Fibroblast of lung (primary cell): ENCODE measurements at regions not wholly inside any gene's neighbourhood (a gene's known extent, or its start where the extent isn't known, plus 50 kb on each side); places are given as distances from the start of the nearest gene placed in this dataset.

Source experiments
- DNase-seq, 2 donors: peaks; one replicate each; pipeline versions ENCODE4 v3.0.0 to v3.0.0-alpha.2; 2010; ENCODE audit warnings: low read depth in 2 of 2
- H2AFZ ChIP-seq: 2 replicates; pipeline ENCODE4 v1.5.1; 2012; ENCODE audit warnings: low read length, control low read depth, inconsistent platforms
- H3K27ac ChIP-seq: 2 replicates; pipeline ENCODE4 v1.5.1; 2011; ENCODE audit warnings: low read length, control low read depth; ENCODE audit not compliant: insufficient read depth
- H3K27me3 ChIP-seq: 2 replicates; pipeline ENCODE4 v1.5.1; 2011; ENCODE audit warnings: mild to moderate bottlenecking, low read length; ENCODE audit not compliant: control insufficient read depth, insufficient read depth
- H3K36me3 ChIP-seq: 2 replicates; pipeline ENCODE4 v1.5.1; 2011; ENCODE audit warnings: low read length; ENCODE audit not compliant: control insufficient read depth, insufficient read depth
- H3K4me1 ChIP-seq: 2 replicates; pipeline ENCODE4 v1.5.1; 2011; ENCODE audit warnings: low read length; ENCODE audit not compliant: control insufficient read depth, insufficient read depth; ENCODE audit errors: extremely low read depth
- H3K4me2 ChIP-seq: 2 replicates; pipeline ENCODE4 v1.5.1; 2011; ENCODE audit warnings: low read length, control low read depth; ENCODE audit not compliant: insufficient read depth; ENCODE audit errors: extremely low read depth
- H3K4me3 ChIP-seq, 4 experiments: fragments of 200-600 bp in 1 of 4; sonication (generic) in 1 of 4; replicated peaks in 1 of 4; 2 replicates each; pipeline ENCODE4 v1.5.1; 2011 to 2016; ENCODE audit warnings: low read length in 4 of 4, low read depth in 3 of 4, mild to moderate bottlenecking in 3 of 4, control low read depth in 2 of 4, inconsistent platforms in 1 of 4, mixed read lengths in 1 of 4; ENCODE audit not compliant: insufficient read depth in 1 of 4; ENCODE audit errors: control extremely low read depth in 1 of 4
- H3K79me2 ChIP-seq: 2 replicates; pipeline ENCODE4 v1.5.1; 2012; ENCODE audit warnings: mild to moderate bottlenecking, low read length, inconsistent platforms; ENCODE audit not compliant: control insufficient read depth, insufficient read depth
- H3K9ac ChIP-seq: 2 replicates; pipeline ENCODE4 v1.5.1; 2011; ENCODE audit warnings: mild to moderate bottlenecking, low read length, control low read depth; ENCODE audit not compliant: insufficient read depth
- H3K9me3 ChIP-seq: 2 replicates; pipeline ENCODE4 v1.5.1; 2012; ENCODE audit warnings: low read depth, low read length; ENCODE audit not compliant: control insufficient read depth, insufficient read depth
- H4K20me1 ChIP-seq: 2 replicates; pipeline ENCODE4 v1.5.1; 2011; ENCODE audit warnings: low read length; ENCODE audit not compliant: control insufficient read depth, insufficient read depth; ENCODE audit errors: extremely low read depth
- CTCF ChIP-seq, 2 donors: IDR thresholded peaks in 1 of 2; conservative IDR thresholded peaks in 1 of 2; 1 replicate in 1 of 2; 2 replicates in 1 of 2; pipeline ENCODE4 v1.5.1; 2011 to 2012; ENCODE audit warnings: low read length in 2 of 2, control low read depth in 1 of 2, inconsistent platforms in 1 of 2, low read depth in 1 of 2, mild to moderate bottlenecking in 1 of 2
- EZH2 ChIP-seq: IDR thresholded peaks from 2 replicates; pipeline ENCODE4 v1.5.1; 2012; ENCODE audit warnings: low read length, control low read depth, mild to moderate bottlenecking; ENCODE audit errors: missing control alignments

GRCh38 chr21:24204641-24205040 lies 1402.6 kb downstream of the MRPL39 start:
- H3K79me2 ChIP-seq = no peaks in the 10 kb centered on the region
- no peaks in the 10 kb centered on the region for H3K9me3 ChIP-seq
- no peak overlapping the region for H3K4me3 ChIP-seq
- H3K9ac ChIP-seq = no peak overlapping the region
- H3K36me3 ChIP-seq = no peaks in the 10 kb centered on the region
- no peak overlapping the region for H3K4me2 ChIP-seq
- H3K27ac ChIP-seq = no peak overlapping the region
- no peak overlapping the region for H2AFZ ChIP-seq
- no peak for TF ChIP-seq EZH2
- no peak for TF ChIP-seq CTCF (conservative IDR thresholded peaks at IDR 0.05 in 1 of 2, IDR thresholded peaks at IDR 0.05 in 1 of 2; ENCODE audit: low read depth in 1 of 2, low read length in 2 of 2)
- no peaks in the 10 kb centered on the region for H3K4me1 ChIP-seq
- no peaks in the 10 kb centered on the region for H4K20me1 ChIP-seq
- no peak for DNase-seq
- no peaks in the 10 kb centered on the region for H3K27me3 ChIP-seq

GRCh38 chr21:24200052-24200451 lies 1407.2 kb downstream of the MRPL39 start:
- H2AFZ ChIP-seq = no peak overlapping the region
- no peaks in the 10 kb centered on the region for H3K27me3 ChIP-seq
- H3K36me3 ChIP-seq = no peaks in the 10 kb centered on the region
- H3K4me3 ChIP-seq = no peak overlapping the region
- no peak overlapping the region for H3K9ac ChIP-seq
- no peaks in the 10 kb centered on the region for H4K20me1 ChIP-seq
- no peaks in the 10 kb centered on the region for H3K9me3 ChIP-seq
- no peak for DNase-seq
- H3K27ac ChIP-seq = no peak overlapping the region
- H3K4me2 ChIP-seq = no peak overlapping the region
- H3K4me1 ChIP-seq = no peaks in the 10 kb centered on the region
- H3K79me2 ChIP-seq = no peaks in the 10 kb centered on the region
- TF ChIP-seq CTCF (conservative IDR thresholded peaks at IDR 0.05 in 1 of 2, IDR thresholded peaks at IDR 0.05 in 1 of 2; ENCODE audit: low read depth in 1 of 2, low read length in 2 of 2) (no peak), EZH2 (no peak)

DNA sequence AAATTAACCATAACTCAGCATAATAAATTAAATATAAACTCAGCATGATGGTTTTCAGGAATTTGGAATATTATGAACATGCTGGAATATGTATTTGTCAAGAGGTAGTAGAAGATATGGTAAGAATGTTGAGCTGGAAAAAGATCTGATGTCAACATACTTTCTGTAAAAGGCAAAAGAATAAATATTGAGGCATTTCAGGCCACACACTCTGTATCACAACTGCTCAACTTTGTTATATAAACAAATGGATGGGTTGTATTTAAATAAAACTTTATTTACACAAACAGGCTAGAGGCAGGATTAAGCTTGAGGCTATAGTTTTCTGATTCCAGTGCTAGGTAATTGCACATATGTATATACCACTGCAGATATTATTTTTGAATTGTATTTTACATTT lies 1409.4 kb downstream of the MRPL39 start:
- H3K79me2 ChIP-seq = no peaks in the 10 kb centered on the region
- H3K36me3 ChIP-seq = no peaks in the 10 kb centered on the region
- no peak overlapping the region for H3K4me3 ChIP-seq
- no peak overlapping the region for H3K9ac ChIP-seq
- H4K20me1 ChIP-seq = no peaks in the 10 kb centered on the region
- H3K4me1 ChIP-seq = no peaks in the 10 kb centered on the region
- H3K27ac ChIP-seq = no peak overlapping the region
- no peaks in the 10 kb centered on the region for H3K9me3 ChIP-seq
- TF ChIP-seq CTCF (conservative IDR thresholded peaks at IDR 0.05 in 1 of 2, IDR thresholded peaks at IDR 0.05 in 1 of 2; ENCODE audit: low read depth in 1 of 2, low read length in 2 of 2) (no peak), EZH2 (no peak)
- H3K4me2 ChIP-seq = no peak overlapping the region
- peak in 1 of 2 donors; percentile 5 for DNase-seq
- H3K27me3 ChIP-seq = no peaks in the 10 kb centered on the region
- no peak overlapping the region for H2AFZ ChIP-seq
